BJ (cell line): ENCODE measurements at regions not wholly inside any gene's neighbourhood (a gene's known extent, or its start where the extent isn't known, plus 50 kb on each side); places are given as distances from the start of the nearest gene placed in this dataset.
"Not testable (repeated sequence)": the region's sequence is repeated elsewhere in the genome, so short reads cannot be mapped to it uniquely, and the experiment has no call there.

Source experiments
- CTCF ChIA-PET: fragments of 350-600 bp; formaldehyde crosslinking; extraction: SDS; loops from one replicate; lab custom pipeline; 2021; ENCODE audit warnings: antibody characterized with exemption, inconsistent platforms; lab: Yijun Ruan, JAX
- POLR2A ChIA-PET: fragments of 300-600 bp; sonication (Branson Sonifier 250); formaldehyde crosslinking; extraction: SDS; loops from one replicate; lab custom pipeline; 2021; ENCODE audit warnings: antibody characterized with exemption; lab: Charles Lee
- DNase-seq: peaks from one replicate; pipeline ENCODE4 v3.0.0-alpha.2; 2011; ENCODE audit warnings: low read depth
- H3K27me3 ChIP-seq: 2 replicates; pipeline ENCODE4 v1.6.0; 2011; ENCODE audit warnings: low read length; ENCODE audit not compliant: control insufficient read depth, insufficient read depth
- H3K36me3 ChIP-seq: 2 replicates; pipeline ENCODE4 v1.5.1; 2011; ENCODE audit warnings: low read length; ENCODE audit not compliant: control insufficient read depth, insufficient read depth
- H3K4me3 ChIP-seq: 2 replicates; pipeline ENCODE4 v1.5.1; 2011; ENCODE audit warnings: low read depth, mild to moderate bottlenecking, control low read depth, low read length
- TF ChIP-seq, protein P1 (sequence below): IDR thresholded peaks from 2 replicates; pipeline ENCODE4 v1.5.1; 2011; ENCODE audit warnings: low read depth, mild to moderate bottlenecking, control low read depth, inconsistent platforms, low read length, moderate library complexity; ENCODE audit not compliant: insufficient read depth

GRCh38 chr1:244304156-244304555 is 147.6 kb downstream of the ADSS2 start:
- DNase-seq, result no peak
- Histone ChIP-seq H3K27me3 (no peaks in the 10 kb centered on the region), H3K36me3 (no peaks in the 10 kb centered on the region), H3K4me3 (no peak overlapping the region)
- TF ChIP-seq, protein P1, sequence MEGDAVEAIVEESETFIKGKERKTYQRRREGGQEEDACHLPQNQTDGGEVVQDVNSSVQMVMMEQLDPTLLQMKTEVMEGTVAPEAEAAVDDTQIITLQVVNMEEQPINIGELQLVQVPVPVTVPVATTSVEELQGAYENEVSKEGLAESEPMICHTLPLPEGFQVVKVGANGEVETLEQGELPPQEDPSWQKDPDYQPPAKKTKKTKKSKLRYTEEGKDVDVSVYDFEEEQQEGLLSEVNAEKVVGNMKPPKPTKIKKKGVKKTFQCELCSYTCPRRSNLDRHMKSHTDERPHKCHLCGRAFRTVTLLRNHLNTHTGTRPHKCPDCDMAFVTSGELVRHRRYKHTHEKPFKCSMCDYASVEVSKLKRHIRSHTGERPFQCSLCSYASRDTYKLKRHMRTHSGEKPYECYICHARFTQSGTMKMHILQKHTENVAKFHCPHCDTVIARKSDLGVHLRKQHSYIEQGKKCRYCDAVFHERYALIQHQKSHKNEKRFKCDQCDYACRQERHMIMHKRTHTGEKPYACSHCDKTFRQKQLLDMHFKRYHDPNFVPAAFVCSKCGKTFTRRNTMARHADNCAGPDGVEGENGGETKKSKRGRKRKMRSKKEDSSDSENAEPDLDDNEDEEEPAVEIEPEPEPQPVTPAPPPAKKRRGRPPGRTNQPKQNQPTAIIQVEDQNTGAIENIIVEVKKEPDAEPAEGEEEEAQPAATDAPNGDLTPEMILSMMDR, result no peak
- ChIA-PET CTCF (no interaction called here), POLR2A (no interaction called here)

- CTCF ChIA-PET, result no interaction called here
- POLR2A ChIA-PET, result no interaction called here
- TF ChIP-seq, protein P1, result no peak
- Histone ChIP-seq H3K27me3 (no peaks in the 10 kb centered on the region), H3K4me3 (no peak overlapping the region), H3K36me3 (no peaks in the 10 kb centered on the region)
- no peak for DNase-seq
These were observed 147.1 kb downstream of the ADSS2 start for GRCh38 chr1:244304656-244305055.

- DNase-seq, result no peak
- TF ChIP-seq, protein P1, result no peak
- Histone ChIP-seq H3K27me3 (no peaks in the 10 kb centered on the region), H3K4me3 (no peak overlapping the region), H3K36me3 (no peaks in the 10 kb centered on the region)
- ChIA-PET CTCF (no interaction called here), POLR2A (no interaction called here)
These were observed 145.8 kb downstream of the ADSS2 start for GRCh38 chr1:244305776-244306341.

DNA sequence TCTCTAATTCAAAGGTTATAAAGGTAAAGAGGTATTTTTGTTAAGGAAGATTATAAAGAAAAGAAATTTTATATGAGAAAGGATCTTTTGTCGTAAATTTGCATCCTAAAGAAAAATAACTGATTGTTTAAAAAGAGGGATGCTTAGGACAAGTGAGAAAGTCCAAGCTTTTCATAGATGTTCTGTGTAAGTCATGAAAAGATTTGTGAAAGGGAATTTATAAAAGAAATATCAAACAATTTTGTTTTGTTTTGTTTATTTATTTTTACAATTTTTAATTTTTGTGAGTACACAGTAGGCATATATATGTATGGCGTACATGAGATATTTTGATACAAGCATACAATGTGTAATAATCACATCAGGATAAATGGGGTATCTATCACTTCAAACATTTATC is 145.2 kb downstream of the ADSS2 start:
- TF ChIP-seq, protein P1, result no peak
- POLR2A ChIA-PET, result no interaction called here
- H3K36me3 ChIP-seq, result no peaks in the 10 kb centered on the region
- CTCF ChIA-PET, result no interaction called here
- H3K27me3 ChIP-seq, result no peaks in the 10 kb centered on the region
- H3K4me3 ChIP-seq, result no peak overlapping the region
- no peak for DNase-seq

- H3K27me3 ChIP-seq, H3K4me3 ChIP-seq, DNase-seq, POLR2A ChIA-PET, H3K36me3 ChIP-seq: not testable (repeated sequence)
- CTCF ChIA-PET, result interaction anchor here (0.5 to 0.9 kb wide), 2 partner anchors 10 to 290 kb away, joined by 3 read pairs; no protein-coding TSS in a partner anchor
These were observed 142.5 kb downstream of the ADSS2 start for GRCh38 chr1:244309191-244309590.
